ENCODE measurements at regions not wholly inside any gene's neighbourhood (a gene's known extent, or its start where the extent isn't known, plus 50 kb on each side); places are given as distances from the start of the nearest gene placed in this dataset.
"Not testable (repeated sequence)": the region's sequence is repeated elsewhere in the genome, so short reads cannot be mapped to it uniquely, and the experiment has no call there.

DNA sequence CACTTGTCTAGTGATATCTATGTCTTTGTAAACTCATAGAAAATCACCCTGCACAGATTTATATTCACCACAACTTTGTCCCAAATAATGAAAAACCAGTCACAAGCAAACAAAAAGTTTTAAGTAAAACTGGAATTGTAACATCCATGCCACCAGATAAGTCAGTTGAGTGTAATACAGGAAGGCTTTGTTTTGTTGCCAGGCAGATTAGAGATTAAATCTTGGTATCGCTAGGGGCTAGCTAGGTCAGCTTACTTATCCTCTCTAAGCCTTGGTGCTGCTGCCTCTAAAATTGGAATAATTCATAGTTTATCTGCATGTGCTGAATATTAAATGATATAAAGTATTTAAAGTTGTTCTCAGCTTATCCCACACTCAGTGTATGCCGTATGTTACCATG, 1062.5 kb downstream of the CDH9 start:
- DNase-seq (ENCODE audit: low read depth), result no peak

- no peak for DNase-seq (ENCODE audit: low read depth)
Measured at GRCh38 chr5:25974451-25974850, 1063.9 kb downstream of the CDH9 start.

GRCh38 chr5:25970906-25971489, 1067.4 kb downstream of the CDH9 start:
- no peak for DNase-seq (ENCODE audit: low read depth)

DNA sequence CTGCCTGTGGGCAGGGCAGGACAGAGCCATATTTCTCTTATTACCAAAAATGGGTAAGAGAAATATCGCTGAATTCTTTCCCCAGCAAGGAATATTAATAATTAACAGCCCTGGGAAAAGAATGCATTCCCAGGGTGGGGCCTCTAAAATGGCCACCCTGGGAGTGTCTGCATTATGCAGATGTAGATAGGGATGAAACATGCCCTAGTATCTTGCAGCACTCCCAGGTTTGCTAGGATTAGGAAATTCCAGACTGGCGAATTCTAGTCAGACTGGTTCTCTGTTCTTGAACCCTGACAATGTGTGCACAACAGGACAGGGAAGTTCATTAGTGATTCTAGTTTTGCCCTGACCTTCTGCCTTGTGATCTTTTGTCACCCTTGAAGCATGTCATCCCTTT, 1069.3 kb downstream of the CDH9 start:
- not testable (repeated sequence) for DNase-seq (ENCODE audit: low read depth)

GRCh38 chr5:25964009-25964372, 1074.4 kb downstream of the CDH9 start:
- DNase-seq (ENCODE audit: low read depth), result no peak

DNA sequence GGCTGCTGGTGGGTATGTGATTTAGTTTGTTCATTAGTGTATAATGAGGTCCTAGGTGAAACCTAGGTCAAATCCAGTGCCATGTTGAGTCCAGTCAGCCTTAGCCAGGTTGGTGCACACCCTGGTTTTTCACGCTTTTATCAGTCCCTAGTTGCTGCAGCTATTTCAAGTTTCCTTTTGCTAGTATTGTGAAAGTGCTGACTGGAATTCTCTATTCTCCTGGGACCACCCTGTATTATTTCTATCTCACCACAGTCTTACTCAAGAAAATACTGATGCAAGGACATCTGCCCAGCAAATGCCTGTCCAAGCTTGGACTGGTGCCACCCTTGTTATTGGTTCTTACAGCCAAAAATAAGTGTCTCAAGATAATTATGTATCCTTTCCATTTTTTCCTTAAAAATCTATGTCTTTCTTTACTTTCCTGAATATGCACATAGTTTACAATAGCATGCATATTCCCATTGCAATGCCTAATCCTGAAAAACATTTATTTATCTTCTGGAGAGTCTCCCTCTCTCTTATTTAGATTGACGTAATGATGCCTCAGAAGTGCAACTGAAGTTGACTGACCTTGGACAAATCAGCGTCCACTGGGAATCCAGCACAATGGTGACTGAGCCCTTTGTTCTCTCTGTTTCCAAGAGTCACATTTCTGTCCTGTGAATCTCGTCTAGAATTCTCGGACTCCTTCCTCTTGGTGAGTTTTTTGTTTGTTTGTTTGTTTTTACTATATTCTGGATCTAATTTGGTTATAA, 1075.0 kb downstream of the CDH9 start:
- DNase-seq (ENCODE audit: low read depth), result peak; percentile 50

DNA sequence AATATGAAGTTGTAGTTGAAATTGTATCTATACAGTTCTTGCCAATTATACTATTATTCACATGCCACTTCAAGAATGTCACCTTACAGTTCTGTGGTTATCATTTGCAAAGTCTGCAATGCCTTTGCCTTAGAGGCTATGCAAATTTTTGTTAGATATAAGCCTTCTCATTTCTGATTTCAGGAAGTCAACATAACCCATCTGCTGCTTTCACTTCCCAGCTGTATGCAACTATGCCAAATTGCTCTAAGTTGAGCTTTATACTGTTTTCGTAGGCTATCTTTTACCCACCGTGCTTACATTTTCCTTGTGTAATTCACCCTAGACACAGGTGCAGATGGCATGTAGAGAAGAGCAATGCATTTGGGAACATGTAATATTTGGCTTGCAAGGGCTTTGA, 1083.0 kb downstream of the CDH9 start:
- no peak for DNase-seq (ENCODE audit: low read depth)

DNA sequence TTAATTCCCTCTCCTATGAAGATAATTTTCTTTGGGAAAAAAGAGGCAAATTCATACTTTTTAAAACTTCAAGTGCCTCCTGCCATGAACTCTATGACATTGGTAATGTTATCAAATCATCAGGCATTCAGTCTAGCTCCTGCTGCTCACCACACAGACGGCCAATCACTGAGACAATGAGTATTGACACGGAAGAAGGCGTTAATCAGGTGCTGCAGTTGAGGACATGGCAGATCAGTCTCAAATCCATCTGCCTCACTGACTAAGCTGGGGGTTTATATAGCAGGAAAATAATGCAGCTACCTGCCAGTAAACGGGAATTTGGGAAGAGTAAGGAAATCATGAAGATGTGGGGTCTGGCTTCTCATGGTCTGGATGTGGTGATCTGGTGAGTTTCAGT, 1087.7 kb downstream of the CDH9 start:
- no peak for DNase-seq (ENCODE audit: low read depth)

- no peak for DNase-seq (ENCODE audit: low read depth)
Measured at GRCh38 chr5:25948278-25948677, 1090.1 kb downstream of the CDH9 start.

GRCh38 chr5:25944786-25945185, 1093.6 kb downstream of the CDH9 start:
- DNase-seq (ENCODE audit: low read depth), result no peak

DNA sequence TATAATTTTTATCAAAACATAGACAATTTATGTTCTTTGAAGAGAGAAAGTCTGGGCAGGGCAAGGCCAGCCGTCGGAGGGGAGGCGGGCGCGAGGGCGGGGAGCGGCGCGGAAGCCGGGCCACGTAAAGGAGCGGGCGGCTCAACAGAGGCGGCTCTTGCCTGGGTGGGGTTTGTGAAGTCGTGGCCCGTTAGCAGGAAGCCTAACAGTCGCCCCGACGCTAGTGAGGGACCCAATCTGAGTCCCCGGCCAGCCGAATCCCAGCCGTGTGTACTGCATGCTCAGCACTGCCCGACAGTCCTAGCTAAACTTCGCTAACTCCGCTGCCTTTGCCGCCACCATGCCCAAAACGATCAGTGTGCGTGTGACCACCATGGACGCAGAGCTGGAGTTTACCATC, 1129.2 kb downstream of the CDH9 start:
- DNase-seq (ENCODE audit: low read depth), result no peak

DNA sequence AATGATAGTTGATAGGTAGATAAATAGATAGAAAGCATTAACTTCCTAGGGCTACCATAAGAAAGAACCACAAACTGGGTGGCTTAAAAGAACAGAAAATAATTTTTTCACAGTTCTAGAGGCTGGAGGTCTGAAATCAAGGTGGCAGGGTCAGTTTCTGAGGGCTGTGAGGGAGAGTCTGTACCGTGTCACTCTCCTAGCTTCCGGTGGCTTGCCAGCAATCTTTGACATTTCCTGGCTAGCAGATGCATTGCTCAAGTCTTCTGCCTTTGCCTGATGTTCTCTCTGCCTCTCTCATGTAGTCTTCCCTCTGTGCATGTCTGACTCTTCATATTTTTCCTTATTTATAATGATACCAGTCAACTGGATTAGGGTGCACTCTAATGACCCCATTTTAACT, 1132.7 kb downstream of the CDH9 start:
- no peak for DNase-seq (ENCODE audit: low read depth)

GRCh38 chr5:25892211-25892610, 1146.2 kb downstream of the CDH9 start:
- no peak for DNase-seq (ENCODE audit: low read depth)

- no peak for DNase-seq (ENCODE audit: low read depth)
Measured at GRCh38 chr5:25891691-25892090, 1146.7 kb downstream of the CDH9 start.

- DNase-seq (ENCODE audit: low read depth), result no peak
Measured at GRCh38 chr5:25881318-25882036, 1156.9 kb downstream of the CDH9 start.

DNA sequence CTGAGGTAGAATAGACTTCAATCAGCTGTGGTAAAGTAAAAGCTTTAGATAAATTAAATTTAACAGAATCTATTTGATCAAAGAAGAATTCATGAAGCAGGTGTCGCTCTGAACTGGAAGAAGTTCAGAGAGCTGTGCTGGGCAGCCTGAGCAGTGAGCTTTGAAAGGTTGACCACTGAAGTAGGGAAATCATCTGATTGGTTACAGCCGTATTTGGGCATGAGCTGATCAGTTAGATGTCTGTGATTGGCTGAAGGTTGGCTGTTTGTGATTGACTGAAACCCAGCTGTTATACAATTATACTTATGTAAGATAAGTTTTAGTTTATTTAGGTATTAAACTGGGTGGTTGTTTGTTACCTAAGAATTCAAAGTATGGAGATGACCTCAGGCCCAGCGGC, 1174.6 kb downstream of the CDH9 start:
- no peak for DNase-seq (ENCODE audit: low read depth)

DNA sequence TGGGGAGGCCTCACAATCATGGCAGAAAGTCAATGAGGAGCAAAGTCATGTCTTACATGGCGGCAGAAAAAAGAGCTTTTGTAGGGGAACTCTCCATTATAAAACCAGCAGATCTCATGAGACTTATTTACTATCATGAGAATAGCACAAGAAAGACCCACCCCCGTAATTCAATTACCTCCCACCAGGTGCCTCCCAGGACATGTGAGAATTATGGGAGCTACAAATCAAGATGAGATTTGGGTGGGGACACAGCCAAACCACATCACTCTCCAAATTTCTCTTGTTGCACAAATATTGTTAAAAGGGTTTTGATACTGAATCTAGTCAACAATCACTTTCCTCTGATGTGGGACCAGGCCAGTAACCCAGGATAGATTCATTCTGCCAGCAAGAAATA, 1176.1 kb downstream of the CDH9 start:
- DNase-seq (ENCODE audit: low read depth), result no peak

- no peak for DNase-seq (ENCODE audit: low read depth)
Measured at GRCh38 chr5:25858019-25858418, 1180.4 kb downstream of the CDH9 start.

- no peak for DNase-seq (ENCODE audit: low read depth)
Measured at GRCh38 chr5:25851301-25851700, 1187.1 kb downstream of the CDH9 start.

- DNase-seq (ENCODE audit: low read depth), result no peak
Measured at GRCh38 chr5:25850581-25850980, 1187.8 kb downstream of the CDH9 start.

GRCh38 chr5:25849270-25849669, 1189.1 kb downstream of the CDH9 start:
- DNase-seq (ENCODE audit: low read depth), result no peak

GRCh38 chr5:25823330-25823873, 1178.6 kb upstream of the CDH10 start:
- DNase-seq (ENCODE audit: low read depth), result no peak
